ENCODE measurements at regions not wholly inside any gene's neighbourhood (a gene's known extent, or its start where the extent isn't known, plus 50 kb on each side); places are given as distances from the start of the nearest gene placed in this dataset.
A peak's percentile ranks its signal among the peaks of the same experiment; 100 is the strongest.

GRCh38 chr19:34096020-34096915 is 76.0 kb upstream of the LSM14A start:
- TF ChIP-seq, protein P1, sequence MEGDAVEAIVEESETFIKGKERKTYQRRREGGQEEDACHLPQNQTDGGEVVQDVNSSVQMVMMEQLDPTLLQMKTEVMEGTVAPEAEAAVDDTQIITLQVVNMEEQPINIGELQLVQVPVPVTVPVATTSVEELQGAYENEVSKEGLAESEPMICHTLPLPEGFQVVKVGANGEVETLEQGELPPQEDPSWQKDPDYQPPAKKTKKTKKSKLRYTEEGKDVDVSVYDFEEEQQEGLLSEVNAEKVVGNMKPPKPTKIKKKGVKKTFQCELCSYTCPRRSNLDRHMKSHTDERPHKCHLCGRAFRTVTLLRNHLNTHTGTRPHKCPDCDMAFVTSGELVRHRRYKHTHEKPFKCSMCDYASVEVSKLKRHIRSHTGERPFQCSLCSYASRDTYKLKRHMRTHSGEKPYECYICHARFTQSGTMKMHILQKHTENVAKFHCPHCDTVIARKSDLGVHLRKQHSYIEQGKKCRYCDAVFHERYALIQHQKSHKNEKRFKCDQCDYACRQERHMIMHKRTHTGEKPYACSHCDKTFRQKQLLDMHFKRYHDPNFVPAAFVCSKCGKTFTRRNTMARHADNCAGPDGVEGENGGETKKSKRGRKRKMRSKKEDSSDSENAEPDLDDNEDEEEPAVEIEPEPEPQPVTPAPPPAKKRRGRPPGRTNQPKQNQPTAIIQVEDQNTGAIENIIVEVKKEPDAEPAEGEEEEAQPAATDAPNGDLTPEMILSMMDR (conservative IDR thresholded peaks at IDR 0.05 in 1 of 2, IDR thresholded peaks at IDR 0.05 in 1 of 2; ENCODE audit: extremely low read depth in 1 of 2, insufficient read depth in 1 of 2, low read depth in 1 of 2, low read length in 2 of 2): peak; percentile 59 to 63
- no peak for TF ChIP-seq EZH2 (IDR thresholded peaks at IDR 0.05; ENCODE audit: borderline replicate concordance, low read length)
